ENCODE measurements at regions not wholly inside any gene's neighbourhood (a gene's known extent, or its start where the extent isn't known, plus 50 kb on each side); places are given as distances from the start of the nearest gene placed in this dataset.
"Not testable (repeated sequence)": the region's sequence is repeated elsewhere in the genome, so short reads cannot be mapped to it uniquely, and the experiment has no call there.

DNA sequence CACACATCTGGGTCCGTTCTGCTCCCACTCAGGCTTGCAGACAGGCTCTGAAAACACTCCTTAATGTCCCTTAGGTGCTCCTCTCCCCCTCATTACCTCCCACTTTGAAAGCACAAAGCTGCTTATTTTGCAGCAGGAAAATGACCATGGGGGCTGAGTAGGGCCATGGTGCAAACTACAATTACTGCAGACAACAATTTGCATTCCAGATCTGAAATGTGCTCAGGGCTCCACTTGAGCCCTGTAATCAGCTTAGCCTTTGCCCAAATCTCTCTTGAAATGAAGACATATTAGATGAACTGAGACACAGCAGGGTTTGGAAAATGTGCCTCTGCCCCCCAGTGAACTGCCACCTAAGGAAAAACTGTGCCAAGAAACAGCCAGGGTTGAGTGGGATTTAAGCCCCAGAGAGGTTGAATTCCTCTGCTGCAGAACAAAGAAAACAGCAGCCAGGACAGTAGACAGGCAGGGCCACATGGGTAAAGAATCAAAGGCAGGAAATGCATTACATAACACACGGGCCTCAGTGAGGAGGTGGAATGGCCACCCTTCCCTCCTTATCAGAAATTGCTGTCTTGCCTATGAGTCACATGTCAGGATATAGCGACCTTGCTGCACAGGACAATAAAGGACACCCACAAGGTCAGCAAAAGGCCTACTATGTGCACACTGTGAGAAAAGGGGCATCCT, 126.8 kb upstream of the ARHGEF3 start:
- Mint-ChIP-seq H3K9me3 (ENCODE audit: low read depth) (no peaks in the 10 kb centered on the region), H3K27me3 (no peaks in the 10 kb centered on the region), H3K4me3 (ENCODE audit: low read depth) (no peak overlapping the region), H3K4me1 (ENCODE audit: low read depth) (peaks cover 1% of the 10 kb centered on the region), H3K36me3 (ENCODE audit: insufficient read depth) (no peaks in the 10 kb centered on the region), H3K27ac (no peak overlapping the region)
- DNase-seq (ENCODE audit: low spot score, unreplicated experiment): no peak
- TF ChIP-seq, protein P1, sequence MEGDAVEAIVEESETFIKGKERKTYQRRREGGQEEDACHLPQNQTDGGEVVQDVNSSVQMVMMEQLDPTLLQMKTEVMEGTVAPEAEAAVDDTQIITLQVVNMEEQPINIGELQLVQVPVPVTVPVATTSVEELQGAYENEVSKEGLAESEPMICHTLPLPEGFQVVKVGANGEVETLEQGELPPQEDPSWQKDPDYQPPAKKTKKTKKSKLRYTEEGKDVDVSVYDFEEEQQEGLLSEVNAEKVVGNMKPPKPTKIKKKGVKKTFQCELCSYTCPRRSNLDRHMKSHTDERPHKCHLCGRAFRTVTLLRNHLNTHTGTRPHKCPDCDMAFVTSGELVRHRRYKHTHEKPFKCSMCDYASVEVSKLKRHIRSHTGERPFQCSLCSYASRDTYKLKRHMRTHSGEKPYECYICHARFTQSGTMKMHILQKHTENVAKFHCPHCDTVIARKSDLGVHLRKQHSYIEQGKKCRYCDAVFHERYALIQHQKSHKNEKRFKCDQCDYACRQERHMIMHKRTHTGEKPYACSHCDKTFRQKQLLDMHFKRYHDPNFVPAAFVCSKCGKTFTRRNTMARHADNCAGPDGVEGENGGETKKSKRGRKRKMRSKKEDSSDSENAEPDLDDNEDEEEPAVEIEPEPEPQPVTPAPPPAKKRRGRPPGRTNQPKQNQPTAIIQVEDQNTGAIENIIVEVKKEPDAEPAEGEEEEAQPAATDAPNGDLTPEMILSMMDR (IDR thresholded peaks at IDR 0.05; ENCODE audit: unreplicated experiment): no peak

DNA sequence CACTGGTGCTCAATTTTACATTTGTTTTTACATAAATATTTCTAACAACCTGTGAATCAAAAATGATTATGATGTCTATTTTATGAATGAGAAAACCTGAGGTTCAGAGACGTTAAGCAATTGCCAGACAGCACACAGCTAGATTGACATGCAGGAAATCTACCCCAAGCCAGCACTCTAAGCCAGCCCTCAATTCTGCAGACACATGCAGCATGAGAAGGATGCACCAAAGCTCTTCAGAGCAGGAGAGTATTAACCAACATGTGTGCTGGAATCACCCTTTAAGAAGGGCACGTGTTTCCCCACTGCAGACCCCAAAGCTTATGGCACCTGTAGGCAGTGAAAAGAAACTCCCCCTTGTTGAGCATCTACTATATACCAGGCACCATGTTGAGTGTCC, 126.1 kb upstream of the ARHGEF3 start:
- no peak for DNase-seq (ENCODE audit: low spot score, unreplicated experiment)
- Mint-ChIP-seq H3K4me1 (ENCODE audit: low read depth) (peaks cover 1% of the 10 kb centered on the region), H3K36me3 (ENCODE audit: insufficient read depth) (no peaks in the 10 kb centered on the region), H3K4me3 (ENCODE audit: low read depth) (no peak overlapping the region), H3K27ac (no peak overlapping the region), H3K9me3 (ENCODE audit: low read depth) (no peaks in the 10 kb centered on the region), H3K27me3 (no peaks in the 10 kb centered on the region)
- TF ChIP-seq, protein P1 (IDR thresholded peaks at IDR 0.05; ENCODE audit: unreplicated experiment): no peak

DNA sequence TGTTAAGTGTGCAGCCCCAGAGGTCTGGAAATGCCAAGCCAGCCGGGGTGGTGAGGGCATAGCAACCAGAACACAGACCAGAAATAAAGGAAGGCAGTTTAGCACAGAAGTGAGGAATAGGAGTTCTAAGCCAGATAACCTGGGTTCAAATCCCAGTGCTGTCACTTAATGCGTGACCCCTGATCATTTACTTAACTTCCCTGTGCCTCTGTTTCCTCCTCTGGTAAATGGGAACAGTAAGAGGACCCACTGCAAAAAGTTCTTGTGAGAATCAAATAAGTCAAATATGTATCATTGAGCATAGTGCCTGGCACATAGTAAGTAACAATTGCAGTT, 125.2 kb upstream of the ARHGEF3 start:
- Mint-ChIP-seq H3K27me3 (no peaks in the 10 kb centered on the region), H3K27ac (no peak overlapping the region), H3K4me3 (ENCODE audit: low read depth) (no peak overlapping the region), H3K4me1 (ENCODE audit: low read depth) (peaks cover 1% of the 10 kb centered on the region), H3K36me3 (ENCODE audit: insufficient read depth) (no peaks in the 10 kb centered on the region), H3K9me3 (ENCODE audit: low read depth) (no peaks in the 10 kb centered on the region)
- no peak for DNase-seq (ENCODE audit: low spot score, unreplicated experiment)
- TF ChIP-seq, protein P1 (IDR thresholded peaks at IDR 0.05; ENCODE audit: unreplicated experiment): no peak

DNA sequence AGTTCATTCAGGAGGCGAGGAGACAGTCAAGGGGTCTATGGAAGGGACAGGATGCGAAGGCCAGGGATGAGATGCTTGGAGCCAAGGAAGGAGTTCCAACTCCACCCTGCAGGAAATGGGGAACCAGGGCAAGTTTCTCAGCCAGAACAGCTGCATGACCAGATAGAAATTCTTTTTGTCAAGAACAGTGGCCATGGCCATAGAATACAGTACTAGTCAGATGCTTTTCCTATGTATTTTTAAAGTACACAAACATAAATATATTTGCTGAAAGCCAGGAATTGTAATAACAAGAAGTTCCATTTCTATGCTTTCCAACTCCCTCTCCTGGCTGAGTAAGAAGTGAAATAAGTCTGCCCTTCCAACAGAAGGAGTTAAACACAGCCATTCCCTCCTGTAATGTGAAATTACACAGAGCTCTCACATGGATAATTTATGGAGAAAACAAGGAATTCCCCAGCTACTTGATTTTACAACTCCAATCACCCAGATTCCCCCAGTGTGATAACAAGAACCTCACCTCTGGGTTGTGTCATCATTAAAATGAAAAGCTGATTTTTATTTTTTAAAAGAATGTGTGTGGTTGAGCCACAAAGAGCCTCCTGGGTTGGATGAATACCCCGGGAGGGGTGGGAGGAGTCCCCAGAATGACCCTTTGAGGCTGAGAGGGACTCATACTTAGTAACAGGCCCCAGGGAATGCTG, 124.6 kb upstream of the ARHGEF3 start:
- peaks cover 1% of the 10 kb centered on the region for H3K4me1 Mint-ChIP-seq (ENCODE audit: low read depth)
- no peak overlapping the region for H3K27ac Mint-ChIP-seq
- TF ChIP-seq, protein P1 (IDR thresholded peaks at IDR 0.05; ENCODE audit: unreplicated experiment): no peak
- no peak for DNase-seq (ENCODE audit: low spot score, unreplicated experiment)
- H3K36me3 Mint-ChIP-seq (ENCODE audit: insufficient read depth): no peaks in the 10 kb centered on the region
- no peaks in the 10 kb centered on the region for H3K27me3 Mint-ChIP-seq
- H3K9me3 Mint-ChIP-seq (ENCODE audit: low read depth): no peaks in the 10 kb centered on the region
- H3K4me3 Mint-ChIP-seq (ENCODE audit: low read depth): no peak overlapping the region

DNA sequence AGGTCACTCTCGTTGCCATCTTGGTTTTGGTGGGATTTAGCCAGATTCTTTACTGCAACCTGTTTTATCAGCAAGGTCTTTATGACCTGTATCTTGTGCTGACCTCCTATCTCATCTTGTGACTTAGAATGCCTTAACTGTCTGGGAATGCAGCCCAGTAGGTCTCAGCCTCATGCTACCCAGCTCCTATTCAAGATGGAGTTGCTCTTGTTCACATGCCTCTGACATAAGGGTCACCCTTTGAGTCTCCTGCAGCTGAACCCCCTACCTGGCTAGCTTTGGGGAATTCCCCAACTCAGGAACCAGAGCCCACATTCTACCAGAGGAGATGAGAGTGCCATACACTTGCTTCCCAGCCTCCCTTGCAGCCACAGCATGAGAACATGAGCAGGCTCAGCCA, 123.0 kb upstream of the ARHGEF3 start:
- not testable (repeated sequence) for DNase-seq (ENCODE audit: low spot score, unreplicated experiment); H3K9me3 Mint-ChIP-seq (ENCODE audit: low read depth); H3K36me3 Mint-ChIP-seq (ENCODE audit: insufficient read depth); H3K27me3 Mint-ChIP-seq; H3K27ac Mint-ChIP-seq; H3K4me3 Mint-ChIP-seq (ENCODE audit: low read depth); H3K4me1 Mint-ChIP-seq (ENCODE audit: low read depth)
